ENCODE measurements at regions not wholly inside any gene's neighbourhood (a gene's known extent, or its start where the extent isn't known, plus 50 kb on each side); places are given as distances from the start of the nearest gene placed in this dataset.

DNA sequence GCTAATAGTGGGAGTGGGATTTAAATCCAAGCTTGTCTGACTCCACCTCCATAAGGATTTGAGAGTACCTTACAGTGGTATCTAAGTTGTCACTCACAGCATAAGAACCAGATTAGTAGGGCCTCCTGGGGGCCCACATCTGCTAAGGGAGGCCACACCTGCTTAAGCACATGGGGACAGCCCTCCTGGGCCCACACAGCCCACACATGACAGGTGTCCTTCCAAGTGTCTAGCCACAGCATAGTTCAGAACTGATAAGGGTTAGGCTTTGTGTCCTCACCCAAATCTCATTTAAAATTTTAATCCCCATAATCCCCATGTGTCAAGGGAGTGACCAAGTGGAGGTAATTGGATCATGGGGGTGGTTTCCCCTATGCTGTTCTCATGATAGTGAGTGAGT, 186.0 kb upstream of the HMGA2 start:
- no peak overlapping the region for H3K4me3 ChIP-seq (ENCODE audit: control insufficient read depth in 1 of 7, extremely low read depth in 1 of 7, insufficient read depth in 4 of 7, low read depth in 2 of 7, low read length in 6 of 7)
- H3K9me3 ChIP-seq (ENCODE audit: control extremely low read depth in 1 of 5, control insufficient read depth in 4 of 5, insufficient read depth in 2 of 5, low read depth in 1 of 5, low read length in 4 of 5), result peaks cover 0 to 4% (median 0%) of the 10 kb centered on the region in 5 experiments
- no peak overlapping the region for H3K27ac ChIP-seq (ENCODE audit: insufficient read depth in 1 of 2, low read depth in 1 of 2, low read length in 2 of 2, poor library complexity in 1 of 2, severe bottlenecking in 2 of 2)
- no peak for DNase-seq
- no peaks in the 10 kb centered on the region for H3K4me1 ChIP-seq (ENCODE audit: control extremely low read depth in 1 of 4, control insufficient read depth in 4 of 4, insufficient read depth in 4 of 4, low read length in 3 of 4)
- H3K36me3 ChIP-seq (ENCODE audit: control insufficient read depth in 4 of 4, insufficient read depth in 4 of 4, low read length in 3 of 4), result no peaks in the 10 kb centered on the region
- POLR2A ChIA-PET, result no interaction called here
- CTCF ChIA-PET, result no interaction called here
- no peaks in the 10 kb centered on the region for H3K27me3 ChIP-seq (replicated peaks in 2 of 5; ENCODE audit: control insufficient read depth in 4 of 5, insufficient read depth in 5 of 5, low read length in 4 of 5)

DNA sequence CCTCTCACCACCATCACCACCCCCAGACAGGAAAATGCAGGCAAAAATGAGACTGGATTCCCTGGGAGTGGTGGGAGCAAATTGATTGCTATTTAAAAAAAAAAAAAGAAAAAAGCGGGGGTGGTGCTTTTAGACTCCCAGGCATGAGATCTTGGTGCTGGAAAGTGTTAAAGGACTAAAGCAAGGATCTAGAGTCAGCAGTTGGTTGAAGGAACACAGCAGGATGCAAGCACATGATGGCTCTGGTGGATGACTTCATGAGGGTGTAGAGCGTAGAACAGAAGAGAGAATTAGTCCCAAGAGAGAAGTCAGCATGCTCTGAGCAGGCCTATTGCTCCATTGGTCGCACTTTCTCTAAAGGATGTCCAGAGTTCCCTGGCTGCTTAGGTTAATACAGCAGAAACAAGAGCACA, 183.8 kb upstream of the HMGA2 start:
- Histone ChIP-seq H3K27me3 (replicated peaks in 2 of 5; ENCODE audit: control insufficient read depth in 4 of 5, insufficient read depth in 5 of 5, low read length in 4 of 5) (no peaks in the 10 kb centered on the region), H3K36me3 (ENCODE audit: control insufficient read depth in 4 of 4, insufficient read depth in 4 of 4, low read length in 3 of 4) (no peaks in the 10 kb centered on the region), H3K9me3 (ENCODE audit: control extremely low read depth in 1 of 5, control insufficient read depth in 4 of 5, insufficient read depth in 2 of 5, low read depth in 1 of 5, low read length in 4 of 5) (peaks cover 0 to 4% (median 0%) of the 10 kb centered on the region in 5 experiments), H3K4me3 (ENCODE audit: control insufficient read depth in 1 of 7, extremely low read depth in 1 of 7, insufficient read depth in 4 of 7, low read depth in 2 of 7, low read length in 6 of 7) (no peak overlapping the region), H3K4me1 (ENCODE audit: control extremely low read depth in 1 of 4, control insufficient read depth in 4 of 4, insufficient read depth in 4 of 4, low read length in 3 of 4) (no peaks in the 10 kb centered on the region), H3K27ac (ENCODE audit: insufficient read depth in 1 of 2, low read depth in 1 of 2, low read length in 2 of 2, poor library complexity in 1 of 2, severe bottlenecking in 2 of 2) (no peak overlapping the region)
- WGBS (ENCODE audit: insufficient coverage), result 96% methylated on average over 3 of the region's 3 CpGs
- no peak for DNase-seq
- POLR2A ChIA-PET, result no interaction called here
- CTCF ChIA-PET, result interaction anchor here (0.8 to 0.9 kb wide), 2 partner anchors 84 to 217 kb away, joined by 3 read pairs; no protein-coding TSS in a partner anchor

DNA sequence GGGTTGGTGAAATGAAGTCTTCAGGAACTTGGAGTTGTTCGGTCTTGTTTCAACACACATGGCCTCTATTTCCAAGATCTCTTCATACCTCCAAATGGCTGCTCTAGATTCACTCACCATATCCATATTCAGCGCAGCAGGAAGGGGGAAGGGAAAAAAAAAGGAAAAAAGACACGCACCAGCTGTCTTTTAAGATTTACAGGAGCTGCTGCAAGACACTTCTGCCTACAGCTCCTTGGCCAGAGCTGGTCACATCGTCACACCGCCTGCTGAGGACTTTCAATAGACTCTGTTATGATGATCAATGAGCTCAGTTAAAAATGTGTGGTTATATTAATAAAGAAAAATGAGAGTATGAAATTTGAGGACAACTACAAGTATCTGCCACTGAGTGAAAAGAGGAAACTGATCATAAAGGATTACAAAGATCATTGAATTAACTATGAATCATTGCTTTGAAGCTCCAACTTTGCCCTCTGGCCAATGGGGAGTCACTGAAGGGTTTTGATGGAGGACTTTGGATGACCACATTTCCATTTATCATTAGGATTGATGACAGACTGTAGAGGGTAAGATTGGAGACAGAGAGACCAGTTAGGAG, 182.1 kb upstream of the HMGA2 start:
- WGBS (ENCODE audit: insufficient coverage), result 89% methylated on average over 3 of the region's 5 CpGs
- CTCF ChIA-PET, result no interaction called here

DNA sequence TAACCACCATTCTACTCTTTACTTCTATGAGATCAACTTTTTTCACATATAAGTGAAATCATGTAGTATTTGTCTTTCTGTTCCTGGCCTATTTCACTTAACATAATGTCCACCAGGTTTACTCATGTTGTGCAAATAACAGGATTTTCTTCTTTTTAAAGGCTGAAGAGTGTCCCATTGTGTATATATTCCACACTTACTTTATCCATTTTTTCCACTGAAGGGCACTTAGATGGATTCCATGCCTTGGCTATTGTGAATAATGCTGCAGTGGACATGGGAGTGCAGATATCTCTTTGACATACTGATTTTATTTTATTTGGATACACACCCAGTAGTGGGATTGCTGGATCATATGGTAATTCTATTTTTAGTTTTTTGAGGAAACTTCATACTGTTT, 181.1 kb upstream of the HMGA2 start:
- Histone ChIP-seq H3K9me3 (ENCODE audit: control extremely low read depth in 1 of 5, control insufficient read depth in 4 of 5, insufficient read depth in 2 of 5, low read depth in 1 of 5, low read length in 4 of 5) (peaks cover 0 to 4% (median 0%) of the 10 kb centered on the region in 5 experiments), H3K36me3 (ENCODE audit: control insufficient read depth in 4 of 4, insufficient read depth in 4 of 4, low read length in 3 of 4) (no peaks in the 10 kb centered on the region), H3K4me3 (ENCODE audit: control insufficient read depth in 1 of 7, extremely low read depth in 1 of 7, insufficient read depth in 4 of 7, low read depth in 2 of 7, low read length in 6 of 7) (no peak overlapping the region), H3K27me3 (replicated peaks in 2 of 5; ENCODE audit: control insufficient read depth in 4 of 5, insufficient read depth in 5 of 5, low read length in 4 of 5) (no peaks in the 10 kb centered on the region), H3K27ac (ENCODE audit: insufficient read depth in 1 of 2, low read depth in 1 of 2, low read length in 2 of 2, poor library complexity in 1 of 2, severe bottlenecking in 2 of 2) (no peak overlapping the region), H3K4me1 (ENCODE audit: control extremely low read depth in 1 of 4, control insufficient read depth in 4 of 4, insufficient read depth in 4 of 4, low read length in 3 of 4) (no peaks in the 10 kb centered on the region)
- ChIA-PET CTCF (no interaction called here), POLR2A (no interaction called here)
- no peak for DNase-seq

More for the DNA sequence above, 182.1 kb upstream of the HMGA2 start:
- POLR2A ChIA-PET, result interaction anchor here (0.7 to 0.8 kb wide), 2 partner anchors 19 to 943 kb away, joined by 3 read pairs; no protein-coding TSS in a partner anchor
- Histone ChIP-seq H3K4me3 (ENCODE audit: control insufficient read depth in 1 of 7, extremely low read depth in 1 of 7, insufficient read depth in 4 of 7, low read depth in 2 of 7, low read length in 6 of 7) (no peak overlapping the region), H3K4me1 (ENCODE audit: control extremely low read depth in 1 of 4, control insufficient read depth in 4 of 4, insufficient read depth in 4 of 4, low read length in 3 of 4) (no peaks in the 10 kb centered on the region), H3K36me3 (ENCODE audit: control insufficient read depth in 4 of 4, insufficient read depth in 4 of 4, low read length in 3 of 4) (no peaks in the 10 kb centered on the region), H3K27ac (ENCODE audit: insufficient read depth in 1 of 2, low read depth in 1 of 2, low read length in 2 of 2, poor library complexity in 1 of 2, severe bottlenecking in 2 of 2) (no peak overlapping the region), H3K9me3 (ENCODE audit: control extremely low read depth in 1 of 5, control insufficient read depth in 4 of 5, insufficient read depth in 2 of 5, low read depth in 1 of 5, low read length in 4 of 5) (peaks cover 0 to 4% (median 0%) of the 10 kb centered on the region in 5 experiments), H3K27me3 (replicated peaks in 2 of 5; ENCODE audit: control insufficient read depth in 4 of 5, insufficient read depth in 5 of 5, low read length in 4 of 5) (no peaks in the 10 kb centered on the region)
- DNase-seq, result no peak

DNA sequence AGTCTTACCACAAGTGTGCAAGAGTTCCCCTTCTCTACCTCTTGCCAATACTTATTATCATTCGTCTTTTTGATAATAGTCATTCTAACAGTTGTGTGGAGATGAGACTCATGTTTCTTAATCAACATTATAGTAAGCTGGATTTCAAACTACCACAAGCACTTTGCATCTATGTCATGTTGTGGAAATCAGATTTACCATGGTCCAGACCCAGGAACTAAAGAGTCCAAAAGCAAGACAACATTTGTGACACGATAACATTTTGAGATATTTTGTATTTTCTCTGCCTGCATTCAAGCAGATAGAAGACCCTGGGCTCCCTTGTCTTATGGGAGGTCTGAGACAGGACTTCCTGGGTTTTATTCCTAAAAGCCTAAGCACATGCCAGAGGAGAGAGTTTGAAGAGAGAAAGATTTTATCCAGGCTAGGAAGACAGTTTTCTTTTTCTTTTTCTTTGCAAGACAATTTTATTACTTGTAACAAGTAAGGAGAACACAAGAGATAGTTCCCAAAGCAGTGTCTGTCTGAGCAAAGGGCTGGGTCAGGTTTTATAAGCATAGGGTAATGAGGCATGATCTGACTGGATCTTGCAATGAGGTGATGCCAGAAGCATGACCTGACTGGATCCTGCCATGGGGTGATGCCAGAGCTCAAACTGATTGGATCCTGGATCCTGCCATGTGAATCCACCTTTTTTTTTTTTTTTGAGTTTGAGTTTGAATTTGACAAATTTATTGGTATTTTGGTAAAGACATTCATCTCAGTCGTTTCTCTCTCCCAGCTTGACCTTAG, 180.5 kb upstream of the HMGA2 start:
- Histone ChIP-seq H3K4me3 (ENCODE audit: control insufficient read depth in 1 of 7, extremely low read depth in 1 of 7, insufficient read depth in 4 of 7, low read depth in 2 of 7, low read length in 6 of 7) (no peak overlapping the region), H3K36me3 (ENCODE audit: control insufficient read depth in 4 of 4, insufficient read depth in 4 of 4, low read length in 3 of 4) (no peaks in the 10 kb centered on the region), H3K9me3 (ENCODE audit: control extremely low read depth in 1 of 5, control insufficient read depth in 4 of 5, insufficient read depth in 2 of 5, low read depth in 1 of 5, low read length in 4 of 5) (no peaks in the 10 kb centered on the region), H3K27ac (ENCODE audit: insufficient read depth in 1 of 2, low read depth in 1 of 2, low read length in 2 of 2, poor library complexity in 1 of 2, severe bottlenecking in 2 of 2) (no peak overlapping the region), H3K4me1 (ENCODE audit: control extremely low read depth in 1 of 4, control insufficient read depth in 4 of 4, insufficient read depth in 4 of 4, low read length in 3 of 4) (no peaks in the 10 kb centered on the region), H3K27me3 (replicated peaks in 2 of 5; ENCODE audit: control insufficient read depth in 4 of 5, insufficient read depth in 5 of 5, low read length in 4 of 5) (no peaks in the 10 kb centered on the region)
- WGBS (ENCODE audit: insufficient coverage), result no CpG with 5 or more reads among the region's 3 CpGs
- CTCF ChIA-PET, result no interaction called here
- POLR2A ChIA-PET, result no interaction called here
- no peak for DNase-seq

DNA sequence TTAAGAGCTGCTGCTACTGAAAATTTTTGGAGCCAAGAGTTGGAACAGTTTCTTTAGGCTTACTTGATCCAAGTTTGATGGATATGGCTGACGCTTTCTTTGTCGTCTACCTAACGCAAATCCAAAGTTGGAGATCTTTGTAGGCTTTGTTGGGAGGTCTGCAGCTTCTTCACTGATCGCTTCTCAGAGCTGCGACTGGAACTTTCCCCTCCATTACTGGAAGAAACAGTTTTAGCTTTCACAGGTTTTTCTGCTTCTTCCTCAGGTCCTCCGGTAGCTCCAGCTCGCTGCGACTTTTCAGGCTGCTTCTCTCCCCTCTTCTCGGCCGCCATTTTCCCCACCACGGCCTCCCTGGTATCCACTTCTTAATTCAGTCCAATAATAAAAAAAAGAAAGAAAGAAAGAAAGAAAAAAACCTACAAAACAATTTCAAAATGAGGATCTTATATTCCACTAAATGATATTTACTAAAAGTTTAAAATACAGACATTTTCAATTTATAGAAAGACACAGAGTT, 178.1 kb upstream of the HMGA2 start:
- Histone ChIP-seq H3K9me3 (ENCODE audit: control extremely low read depth in 1 of 5, control insufficient read depth in 4 of 5, insufficient read depth in 2 of 5, low read depth in 1 of 5, low read length in 4 of 5) (no peaks in the 10 kb centered on the region), H3K27me3 (replicated peaks in 2 of 5; ENCODE audit: control insufficient read depth in 4 of 5, insufficient read depth in 5 of 5, low read length in 4 of 5) (no peaks in the 10 kb centered on the region), H3K4me1 (ENCODE audit: control extremely low read depth in 1 of 4, control insufficient read depth in 4 of 4, insufficient read depth in 4 of 4, low read length in 3 of 4) (no peaks in the 10 kb centered on the region), H3K4me3 (ENCODE audit: control insufficient read depth in 1 of 7, extremely low read depth in 1 of 7, insufficient read depth in 4 of 7, low read depth in 2 of 7, low read length in 6 of 7) (no peak overlapping the region), H3K36me3 (ENCODE audit: control insufficient read depth in 4 of 4, insufficient read depth in 4 of 4, low read length in 3 of 4) (no peaks in the 10 kb centered on the region), H3K27ac (ENCODE audit: insufficient read depth in 1 of 2, low read depth in 1 of 2, low read length in 2 of 2, poor library complexity in 1 of 2, severe bottlenecking in 2 of 2) (no peak overlapping the region)
- ChIA-PET CTCF (interaction anchor here (0.7 to 1.0 kb wide), 2 partner anchors 11 to 27 kb away, joined by 3 read pairs; no protein-coding TSS in a partner anchor), POLR2A (no interaction called here)
- DNase-seq, result no peak
- WGBS (ENCODE audit: insufficient coverage), result 100% methylated on average over 4 of the region's 11 CpGs

DNA sequence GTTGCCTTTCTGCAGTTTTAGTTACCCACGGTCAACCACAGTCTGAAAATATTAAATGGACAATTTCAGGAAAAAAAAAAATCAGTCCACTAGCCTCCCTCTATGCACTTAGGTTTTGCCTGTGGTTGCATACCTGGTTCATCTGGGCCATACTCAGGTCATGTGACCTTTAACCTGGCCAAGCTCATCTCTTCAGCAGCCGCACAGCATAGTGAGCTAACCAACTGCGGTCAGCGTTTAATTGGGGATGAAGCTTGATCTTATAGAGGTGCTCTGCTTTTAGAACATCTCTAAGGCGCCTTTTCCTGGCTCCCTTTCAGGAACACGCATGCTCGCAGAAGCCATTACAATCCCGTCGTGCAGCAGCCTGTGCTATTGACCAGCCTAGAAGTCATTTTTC, 177.2 kb upstream of the HMGA2 start:
- Histone ChIP-seq H3K27ac (ENCODE audit: insufficient read depth in 1 of 2, low read depth in 1 of 2, low read length in 2 of 2, poor library complexity in 1 of 2, severe bottlenecking in 2 of 2) (no peak overlapping the region), H3K9me3 (ENCODE audit: control extremely low read depth in 1 of 5, control insufficient read depth in 4 of 5, insufficient read depth in 2 of 5, low read depth in 1 of 5, low read length in 4 of 5) (no peaks in the 10 kb centered on the region), H3K36me3 (ENCODE audit: control insufficient read depth in 4 of 4, insufficient read depth in 4 of 4, low read length in 3 of 4) (no peaks in the 10 kb centered on the region), H3K4me3 (ENCODE audit: control insufficient read depth in 1 of 7, extremely low read depth in 1 of 7, insufficient read depth in 4 of 7, low read depth in 2 of 7, low read length in 6 of 7) (no peak overlapping the region), H3K27me3 (replicated peaks in 2 of 5; ENCODE audit: control insufficient read depth in 4 of 5, insufficient read depth in 5 of 5, low read length in 4 of 5) (no peaks in the 10 kb centered on the region), H3K4me1 (ENCODE audit: control extremely low read depth in 1 of 4, control insufficient read depth in 4 of 4, insufficient read depth in 4 of 4, low read length in 3 of 4) (no peaks in the 10 kb centered on the region)
- POLR2A ChIA-PET, result no interaction called here
- 98% methylated on average over 6 of the region's 9 CpGs for WGBS (ENCODE audit: insufficient coverage)
- no peak for DNase-seq
- CTCF ChIA-PET, result interaction anchor here (0.7 to 1.0 kb wide), 2 partner anchors 12 to 27 kb away, joined by 3 read pairs; no protein-coding TSS in a partner anchor
